ENCODE measurements at regions not wholly inside any gene's neighbourhood (a gene's known extent, or its start where the extent isn't known, plus 50 kb on each side); places are given as distances from the start of the nearest gene placed in this dataset.

GRCh38 chr16:51457775-51458174 lies 306.7 kb upstream of the SALL1 start:
- no peaks in the 10 kb centered on the region for H3K4me1 Mint-ChIP-seq (ENCODE audit: low read depth)
- no peak for DNase-seq
- CTCF ChIA-PET: no interaction called here
- H3K27me3 Mint-ChIP-seq (ENCODE audit: low read depth): no peaks in the 10 kb centered on the region
- no peaks in the 10 kb centered on the region for H3K9me3 Mint-ChIP-seq
- intact Hi-C loops (cut with micrococcal nuclease): no loop called here
- no peak overlapping the region for H3K4me3 Mint-ChIP-seq
- no peak overlapping the region for H3K27ac Mint-ChIP-seq
- no peaks in the 10 kb centered on the region for H3K36me3 Mint-ChIP-seq (ENCODE audit: low read depth)

GRCh38 chr16:51455398-51455797 lies 304.3 kb upstream of the SALL1 start:
- no peaks in the 10 kb centered on the region for H3K36me3 Mint-ChIP-seq (ENCODE audit: low read depth)
- no peaks in the 10 kb centered on the region for H3K27me3 Mint-ChIP-seq (ENCODE audit: low read depth)
- no peak for DNase-seq
- intact Hi-C loops (cut with micrococcal nuclease): no loop called here
- H3K4me1 Mint-ChIP-seq (ENCODE audit: low read depth): no peaks in the 10 kb centered on the region
- CTCF ChIA-PET: no interaction called here
- no peak overlapping the region for H3K27ac Mint-ChIP-seq
- no peak overlapping the region for H3K4me3 Mint-ChIP-seq
- no peaks in the 10 kb centered on the region for H3K9me3 Mint-ChIP-seq

DNA sequence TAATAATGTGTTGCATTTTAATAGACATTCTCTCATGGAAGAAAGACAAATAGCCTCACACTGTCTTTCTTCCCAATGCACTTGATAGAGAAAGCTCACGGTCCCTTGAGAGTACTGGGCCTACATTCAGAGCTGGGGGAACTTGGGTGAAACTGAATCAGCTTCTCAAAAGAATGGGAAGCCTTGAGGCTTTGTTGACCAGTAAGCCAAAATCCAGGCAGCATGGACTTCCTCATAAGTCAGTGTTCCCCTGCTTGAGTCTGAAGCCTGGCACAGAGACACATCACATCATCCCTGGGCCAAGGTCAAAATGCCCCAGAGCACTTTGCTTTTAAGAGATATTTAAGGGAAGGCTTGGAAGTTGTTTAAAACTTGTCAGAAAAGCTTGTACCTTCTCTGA lies 302.2 kb upstream of the SALL1 start:
- intact Hi-C loops (cut with micrococcal nuclease): no loop called here
- CTCF ChIA-PET: no interaction called here
- Mint-ChIP-seq H3K27me3 (ENCODE audit: low read depth) (no peaks in the 10 kb centered on the region), H3K4me3 (no peak overlapping the region), H3K27ac (no peak overlapping the region), H3K36me3 (ENCODE audit: low read depth) (no peaks in the 10 kb centered on the region), H3K4me1 (ENCODE audit: low read depth) (no peaks in the 10 kb centered on the region), H3K9me3 (no peaks in the 10 kb centered on the region)
- no peak for DNase-seq

DNA sequence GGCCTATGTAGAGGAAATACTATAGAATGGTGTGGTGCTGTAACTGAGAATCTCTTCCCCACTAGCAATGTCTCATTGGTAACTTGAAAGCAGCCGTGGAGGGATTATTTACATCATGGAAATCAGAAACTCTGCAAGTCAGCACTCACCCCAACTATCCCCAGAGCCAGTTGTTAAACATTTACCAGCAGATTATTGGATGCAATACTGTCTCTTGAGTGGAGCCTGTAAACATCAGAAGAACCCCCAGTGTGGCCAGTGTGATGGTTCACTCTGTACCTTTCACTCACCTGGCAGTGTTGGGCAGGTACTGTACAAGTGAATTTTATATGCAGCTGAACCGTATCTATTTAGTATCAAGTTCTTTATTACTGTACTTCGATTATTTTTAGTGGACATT lies 299.8 kb upstream of the SALL1 start:
- DNase-seq: no peak
- no peaks in the 10 kb centered on the region for H3K27me3 Mint-ChIP-seq (ENCODE audit: low read depth)
- H3K9me3 Mint-ChIP-seq: peaks cover 3% of the 10 kb centered on the region
- no peak overlapping the region for H3K4me3 Mint-ChIP-seq
- H3K4me1 Mint-ChIP-seq (ENCODE audit: low read depth): no peaks in the 10 kb centered on the region
- H3K36me3 Mint-ChIP-seq (ENCODE audit: low read depth): no peaks in the 10 kb centered on the region
- intact Hi-C loops (cut with micrococcal nuclease): no loop called here
- no peak overlapping the region for H3K27ac Mint-ChIP-seq
- CTCF ChIA-PET: no interaction called here

- no peaks in the 10 kb centered on the region for H3K4me1 Mint-ChIP-seq (ENCODE audit: low read depth)
- DNase-seq: no peak
Measured at GRCh38 chr16:51450376-51450775, 299.3 kb upstream of the SALL1 start.

DNA sequence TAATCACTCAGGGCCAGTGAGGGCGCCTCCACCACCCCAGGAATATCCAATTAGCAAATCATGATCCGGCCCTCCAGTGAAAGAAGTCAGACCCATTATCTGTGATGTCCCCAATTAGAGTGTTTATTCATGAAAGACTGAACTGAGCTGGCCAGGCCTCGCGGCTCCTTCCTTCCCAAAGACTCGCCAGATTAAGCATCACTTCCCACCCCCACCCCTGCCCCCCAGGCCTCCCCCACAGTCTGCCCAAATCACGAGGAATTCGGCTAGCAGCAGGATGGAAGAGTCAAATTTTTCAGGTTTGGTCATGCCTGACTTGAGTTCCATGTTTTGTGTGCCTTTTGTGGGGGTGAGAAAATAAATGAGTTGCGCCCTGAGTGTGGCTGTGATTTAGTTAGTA lies 298.4 kb upstream of the SALL1 start:
- peaks cover 3% of the 10 kb centered on the region for H3K9me3 Mint-ChIP-seq
- no peaks in the 10 kb centered on the region for H3K4me1 Mint-ChIP-seq (ENCODE audit: low read depth)
- H3K27me3 Mint-ChIP-seq (ENCODE audit: low read depth): no peaks in the 10 kb centered on the region
- H3K36me3 Mint-ChIP-seq (ENCODE audit: low read depth): no peaks in the 10 kb centered on the region
- H3K27ac Mint-ChIP-seq: no peak overlapping the region
- CTCF ChIA-PET: no interaction called here
- no peak overlapping the region for H3K4me3 Mint-ChIP-seq
- DNase-seq: no peak
- intact Hi-C loops (cut with micrococcal nuclease): no loop called here

More at GRCh38 chr16:51450376-51450775, 299.3 kb upstream of the SALL1 start:
- peaks cover 3% of the 10 kb centered on the region for H3K9me3 Mint-ChIP-seq
- no peaks in the 10 kb centered on the region for H3K27me3 Mint-ChIP-seq (ENCODE audit: low read depth)
- H3K27ac Mint-ChIP-seq: no peak overlapping the region
- no peak overlapping the region for H3K4me3 Mint-ChIP-seq
- CTCF ChIA-PET: no interaction called here
- H3K36me3 Mint-ChIP-seq (ENCODE audit: low read depth): no peaks in the 10 kb centered on the region
- intact Hi-C loops (cut with micrococcal nuclease): no loop called here

DNA sequence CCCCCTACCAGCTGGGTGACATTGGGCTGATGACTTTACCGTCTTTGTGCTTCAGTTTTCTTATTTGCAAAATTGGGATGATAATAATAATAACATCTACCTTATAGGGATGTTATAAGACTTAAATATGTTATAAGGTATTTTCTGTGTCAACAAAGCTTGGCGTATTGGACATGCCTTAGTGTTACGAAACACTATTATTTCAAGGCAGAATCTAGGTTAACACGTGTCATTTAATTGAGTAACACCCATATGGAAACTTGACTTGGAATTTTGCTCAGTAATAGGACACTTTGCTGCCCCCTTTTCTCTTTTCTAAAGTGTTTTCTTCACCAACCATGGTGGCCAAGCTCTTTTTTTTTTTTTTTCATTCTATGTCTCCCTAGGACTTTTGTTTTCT lies 294.2 kb upstream of the SALL1 start:
- no peak overlapping the region for H3K4me3 Mint-ChIP-seq
- H3K4me1 Mint-ChIP-seq (ENCODE audit: low read depth): no peaks in the 10 kb centered on the region
- H3K36me3 Mint-ChIP-seq (ENCODE audit: low read depth): no peaks in the 10 kb centered on the region
- CTCF ChIA-PET: no interaction called here
- DNase-seq: no peak
- intact Hi-C loops (cut with micrococcal nuclease): no loop called here
- no peak overlapping the region for H3K27ac Mint-ChIP-seq
- H3K9me3 Mint-ChIP-seq: peaks cover 3% of the 10 kb centered on the region
- H3K27me3 Mint-ChIP-seq (ENCODE audit: low read depth): peaks cover 12% of the 10 kb centered on the region

GRCh38 chr16:51443934-51444333 lies 292.9 kb upstream of the SALL1 start:
- H3K27ac Mint-ChIP-seq: no peak overlapping the region
- peaks cover 3% of the 10 kb centered on the region for H3K9me3 Mint-ChIP-seq
- no peak for DNase-seq
- no peaks in the 10 kb centered on the region for H3K4me1 Mint-ChIP-seq (ENCODE audit: low read depth)
- H3K27me3 Mint-ChIP-seq (ENCODE audit: low read depth): peaks cover 13% of the 10 kb centered on the region
- no peak overlapping the region for H3K4me3 Mint-ChIP-seq
- CTCF ChIA-PET: no interaction called here
- intact Hi-C loops (cut with micrococcal nuclease): no loop called here
- no peaks in the 10 kb centered on the region for H3K36me3 Mint-ChIP-seq (ENCODE audit: low read depth)

DNA sequence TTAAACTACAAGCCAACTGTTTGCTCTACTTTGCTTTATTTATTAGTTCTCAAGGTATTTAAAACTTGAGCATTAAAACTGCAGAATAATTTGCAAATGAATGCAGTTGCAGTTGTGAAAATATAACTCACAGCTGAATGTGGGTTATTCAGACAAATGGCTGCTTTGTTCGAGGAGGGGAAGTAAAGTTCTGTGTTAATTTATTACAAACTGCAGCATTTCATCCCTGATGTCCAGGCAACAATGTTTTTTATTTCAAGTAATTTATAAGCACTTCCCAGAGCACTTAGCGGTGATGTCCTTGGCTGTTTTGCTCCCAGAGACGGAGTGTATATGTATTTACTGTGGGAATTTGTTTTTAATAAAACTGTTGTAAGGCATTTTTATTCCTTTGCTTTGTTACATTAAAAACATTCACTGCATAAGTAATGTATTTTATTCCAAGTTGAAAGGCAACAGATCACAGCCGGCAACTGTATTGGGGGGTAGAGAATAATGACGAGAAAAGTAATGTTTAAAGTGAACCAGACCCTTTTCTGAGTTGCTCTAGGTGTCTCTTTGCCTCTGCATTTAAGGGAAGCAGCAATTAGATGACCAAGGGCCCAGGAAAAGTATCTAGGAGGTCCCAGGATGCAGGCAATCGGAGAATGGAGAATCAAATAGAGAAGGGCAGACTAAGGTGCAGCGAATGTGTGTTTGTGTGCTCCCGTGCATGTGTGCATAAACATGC lies 291.2 kb upstream of the SALL1 start:
- Mint-ChIP-seq H3K36me3 (ENCODE audit: low read depth) (no peaks in the 10 kb centered on the region), H3K9me3 (peaks cover 3% of the 10 kb centered on the region), H3K27ac (no peak overlapping the region), H3K27me3 (ENCODE audit: low read depth) (peaks cover 13% of the 10 kb centered on the region), H3K4me1 (ENCODE audit: low read depth) (no peaks in the 10 kb centered on the region), H3K4me3 (no peak overlapping the region)
- intact Hi-C loops (cut with micrococcal nuclease): no loop called here
- CTCF ChIA-PET: no interaction called here
- no peak for DNase-seq

DNA sequence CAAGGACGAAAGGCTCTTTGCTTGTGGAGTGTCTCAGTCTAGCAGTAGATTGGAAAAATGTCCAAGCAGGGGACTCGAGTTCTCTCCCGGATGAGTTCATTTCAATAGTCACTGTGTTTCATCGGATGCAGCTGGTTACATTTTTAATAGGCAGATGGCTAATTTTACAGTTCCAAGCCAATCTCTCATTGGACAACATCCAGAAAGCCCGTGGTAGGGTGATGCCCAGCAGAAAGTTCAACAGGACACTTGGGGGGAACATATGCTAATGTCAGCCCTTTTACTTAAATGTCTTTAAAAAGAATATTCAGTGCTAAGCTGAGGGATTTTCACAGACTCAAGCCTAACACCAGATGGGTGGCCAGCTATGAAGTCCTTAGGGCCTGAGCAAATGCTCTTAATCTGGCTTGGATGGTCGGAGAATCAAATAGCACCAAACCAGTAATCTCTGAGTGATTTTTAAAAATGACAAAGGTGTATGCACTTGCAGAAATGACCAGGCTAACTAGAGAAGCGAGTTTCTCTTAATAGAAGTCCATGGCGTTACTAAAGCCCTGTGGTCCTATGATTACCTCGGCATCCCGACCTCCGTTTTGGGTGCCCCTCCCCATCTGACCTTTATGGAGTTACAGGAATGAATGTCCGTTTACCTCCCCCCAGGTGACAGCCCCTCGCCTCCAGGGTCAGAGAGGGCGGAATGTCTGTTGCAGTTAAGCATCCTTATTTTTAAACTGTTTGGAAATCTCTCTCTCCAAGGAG lies 289.2 kb upstream of the SALL1 start:
- no peak overlapping the region for H3K27ac Mint-ChIP-seq
- H3K27me3 Mint-ChIP-seq (ENCODE audit: low read depth): peaks cover 13% of the 10 kb centered on the region
- peaks cover 3% of the 10 kb centered on the region for H3K9me3 Mint-ChIP-seq
- intact Hi-C loops (cut with micrococcal nuclease): no loop called here
- CTCF ChIA-PET: interaction anchor here (0.5 kb wide), 1 partner anchor 46 kb away, joined by 4 read pairs; no protein-coding TSS in a partner anchor
- H3K4me1 Mint-ChIP-seq (ENCODE audit: low read depth): no peaks in the 10 kb centered on the region
- no peak overlapping the region for H3K4me3 Mint-ChIP-seq
- DNase-seq: no peak
- H3K36me3 Mint-ChIP-seq (ENCODE audit: low read depth): no peaks in the 10 kb centered on the region

DNA sequence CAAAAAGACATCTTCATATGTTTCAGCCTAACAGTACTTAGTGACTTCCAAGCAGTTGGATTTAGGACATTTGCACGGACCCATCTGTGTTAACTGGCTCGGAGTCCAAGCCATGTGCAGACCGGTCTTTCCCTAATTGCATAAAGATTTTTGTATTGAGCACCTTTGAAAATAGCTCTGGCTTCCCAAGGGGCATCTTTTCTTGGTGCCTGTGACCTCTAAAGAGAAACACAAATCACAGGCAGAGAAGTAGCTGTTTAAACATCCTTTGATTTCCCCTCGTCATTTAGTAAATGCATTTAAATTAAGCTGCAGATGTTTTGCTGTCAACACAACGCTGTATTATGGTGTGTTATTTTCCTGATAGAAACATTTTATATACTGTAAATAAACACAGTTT lies 288.2 kb upstream of the SALL1 start:
- Mint-ChIP-seq H3K36me3 (ENCODE audit: low read depth) (no peaks in the 10 kb centered on the region), H3K27ac (no peak overlapping the region), H3K9me3 (peaks cover 3% of the 10 kb centered on the region), H3K4me3 (no peak overlapping the region), H3K27me3 (ENCODE audit: low read depth) (peaks cover 17% of the 10 kb centered on the region), H3K4me1 (ENCODE audit: low read depth) (no peaks in the 10 kb centered on the region)
- intact Hi-C loops (cut with micrococcal nuclease): no loop called here
- CTCF ChIA-PET: no interaction called here
- no peak for DNase-seq

- Mint-ChIP-seq H3K9me3 (peaks cover 3% of the 10 kb centered on the region), H3K36me3 (ENCODE audit: low read depth) (no peaks in the 10 kb centered on the region), H3K27ac (no peak overlapping the region), H3K27me3 (ENCODE audit: low read depth) (peaks cover 14% of the 10 kb centered on the region), H3K4me1 (ENCODE audit: low read depth) (no peaks in the 10 kb centered on the region), H3K4me3 (no peak overlapping the region)
- CTCF ChIA-PET: no interaction called here
- DNase-seq: no peak
- intact Hi-C loops (cut with micrococcal nuclease): no loop called here
Measured at GRCh38 chr16:51436742-51437141, 285.7 kb upstream of the SALL1 start.

DNA sequence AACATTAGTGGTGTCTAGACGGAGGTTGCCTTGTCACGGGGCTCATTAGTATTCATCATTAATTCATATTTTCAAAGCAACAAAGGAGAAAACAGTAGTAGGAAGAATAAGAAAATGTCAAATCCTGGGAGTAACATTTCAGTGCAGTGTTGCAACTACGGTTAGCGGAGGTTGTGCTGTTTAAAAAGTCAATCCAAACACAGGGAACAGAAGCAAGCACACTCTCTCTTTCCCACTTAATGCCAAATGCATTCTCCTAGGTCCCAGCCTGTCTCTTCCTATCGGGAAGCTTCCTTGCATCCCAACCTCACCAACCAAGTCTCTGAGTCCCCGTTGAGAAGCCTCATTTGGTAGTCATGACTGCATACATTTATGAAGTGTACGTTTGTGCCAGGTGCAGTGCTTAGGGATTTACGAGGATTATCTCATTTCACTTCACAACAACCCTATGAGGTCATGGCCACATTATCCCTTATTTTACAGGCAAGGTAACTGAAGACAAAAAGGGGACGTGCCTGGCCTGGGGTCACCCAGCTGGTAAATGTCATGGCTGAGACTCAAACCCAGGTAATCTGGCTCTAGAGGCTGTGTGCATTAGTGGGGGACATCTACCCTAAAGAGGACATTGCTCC lies 283.6 kb upstream of the SALL1 start:
- no peaks in the 10 kb centered on the region for H3K4me1 Mint-ChIP-seq (ENCODE audit: low read depth)
- no peak for DNase-seq
- no peak overlapping the region for H3K4me3 Mint-ChIP-seq
- intact Hi-C loops (cut with micrococcal nuclease): no loop called here
- H3K27me3 Mint-ChIP-seq (ENCODE audit: low read depth): peaks cover 4% of the 10 kb centered on the region
- no peak overlapping the region for H3K27ac Mint-ChIP-seq
- CTCF ChIA-PET: no interaction called here
- peaks cover 5% of the 10 kb centered on the region for H3K9me3 Mint-ChIP-seq
- H3K36me3 Mint-ChIP-seq (ENCODE audit: low read depth): no peaks in the 10 kb centered on the region
